HCT116 (cell line): ENCODE measurements at regions not wholly inside any gene's neighbourhood (a gene's known extent, or its start where the extent isn't known, plus 50 kb on each side); places are given as distances from the start of the nearest gene placed in this dataset.

Experiments
- ATAC-seq: fragments of 200-7000 bp; cut with Tn5 transposase; 2 replicates; pipeline ENCODE4 v1.9.1; 2020; ENCODE audit warnings: mild to moderate bottlenecking, moderate library complexity
- BruUV-seq: library from RNA; stranded (reverse); fragments of 400-500 nt; replicated peaks from 2 replicates; lab custom pipeline; 2021; lab: Mats Ljungman, UMichigan
- CTCF ChIA-PET: fragments of 300-600 bp; sonication (Branson Sonifier 250); formaldehyde crosslinking; loops from one replicate; lab custom pipeline; 2021; ENCODE audit warnings: antibody characterized with exemption; lab: Charles Lee
- POLR2A ChIA-PET: fragments of 300-600, 350-600 bp; sonication (Branson Sonifier 250); formaldehyde crosslinking; loops from one replicate; lab custom pipeline; 2021; ENCODE audit warnings: antibody characterized with exemption; lab: Charles Lee
- RAD21 ChIA-PET, 2 experiments: fragments of 300-600 bp; sonication (Branson Sonifier 250); formaldehyde crosslinking; loops; one replicate each; lab custom pipeline; 2023; ENCODE audit warnings: low total read pairs in 2 of 2; ENCODE audit not compliant: uncharacterized antibody in 2 of 2, unreplicated experiment in 2 of 2, low non-redundant PET in 1 of 2; lab: Charles Lee
- DNase-seq: peaks from one replicate; pipeline ENCODE4 v3.0.0-alpha.2; 2010; ENCODE audit warnings: low read depth, low spot score
- H2AFZ ChIP-seq: fragments of 200-600 bp; shearing (Covaris generic), sonication (generic); 2 replicates; pipeline ENCODE4 v1.6.1; 2017; ENCODE audit warnings: low read depth, mixed run types, mixed read lengths, antibody characterized with exemption, low read length; ENCODE audit not compliant: poor library complexity, severe bottlenecking
- H3K27ac ChIP-seq: 2 replicates; pipeline ENCODE4 v1.5.1; 2012; ENCODE audit warnings: low read depth, low read length
- H3K27me3 ChIP-seq: fragments of 200-600 bp; sonication (generic); 2 replicates; pipeline ENCODE4 v1.6.1; 2016; ENCODE audit warnings: mixed run types, low read length, mixed read lengths; ENCODE audit not compliant: insufficient read depth
- H3K36me3 ChIP-seq, 2 experiments: fragments of 200-500 bp in 1 of 2; fragments of 200-600 bp in 1 of 2; sonication (Bioruptor generic) in 1 of 2; sonication (generic) in 1 of 2; 2 replicates each; pipeline versions ENCODE4 v1.5.1 to v1.6.1; 2014 to 2016; ENCODE audit warnings: low read length in 2 of 2, inconsistent platforms in 1 of 2, mixed read lengths in 1 of 2, mixed run types in 1 of 2; ENCODE audit not compliant: insufficient read depth in 2 of 2, control insufficient read depth in 1 of 2
- H3K4me1 ChIP-seq, 2 experiments: fragments of 200-600 bp in 1 of 2; sonication (generic) in 1 of 2; 2 replicates each; pipeline versions ENCODE4 v1.5.1 to v1.6.1; 2012 to 2017; ENCODE audit warnings: low read length in 2 of 2, inconsistent platforms in 1 of 2, mild to moderate bottlenecking in 1 of 2, mixed read lengths in 1 of 2, mixed run types in 1 of 2, moderate library complexity in 1 of 2; ENCODE audit not compliant: insufficient read depth in 2 of 2, control insufficient read depth in 1 of 2
- H3K4me2 ChIP-seq: fragments of 200-600 bp; sonication (generic); 2 replicates; pipeline ENCODE4 v1.6.1; 2017; ENCODE audit warnings: mixed run types, low read length, mixed read lengths
- H3K4me3 ChIP-seq, 2 experiments: fragments of 200-600 bp in 1 of 2; sonication (generic) in 1 of 2; replicated peaks in 1 of 2; 2 replicates each; pipeline ENCODE4 v1.5.1; 2011 to 2016; ENCODE audit warnings: low read length in 2 of 2, control low read depth in 1 of 2, low read depth in 1 of 2, mild to moderate bottlenecking in 1 of 2, mixed read lengths in 1 of 2, mixed run types in 1 of 2
- H3K79me2 ChIP-seq: fragments of 200-600 bp; sonication (generic); 2 replicates; pipeline ENCODE4 v1.6.1; 2017; ENCODE audit warnings: mild to moderate bottlenecking, mixed run types, low read length, moderate library complexity, mixed read lengths; ENCODE audit not compliant: insufficient read depth
- H3K9ac ChIP-seq: fragments of 200-600 bp; sonication (generic); 2 replicates; pipeline ENCODE4 v1.6.1; 2016; ENCODE audit warnings: low read length, mixed read lengths
- H3K9me2 ChIP-seq: fragments of 200-600 bp; sonication (generic), shearing (Covaris generic); 2 replicates; pipeline ENCODE4 v1.6.1; 2017; ENCODE audit warnings: mixed run types, mild to moderate bottlenecking, moderate library complexity; ENCODE audit not compliant: insufficient read depth
- H3K9me3 ChIP-seq, 2 experiments: fragments of 200-500 bp in 1 of 2; fragments of 200-600 bp in 1 of 2; sonication (Bioruptor generic) in 1 of 2; sonication (generic) in 1 of 2; 2 replicates each; pipeline ENCODE4 v1.6.1; 2014 to 2017; ENCODE audit warnings: low read length in 2 of 2, mixed read lengths in 2 of 2, inconsistent platforms in 1 of 2, low read depth in 1 of 2, mild to moderate bottlenecking in 1 of 2, mixed run types in 1 of 2, moderate library complexity in 1 of 2; ENCODE audit not compliant: control insufficient read depth in 1 of 2, insufficient read depth in 1 of 2
- H4K20me1 ChIP-seq: fragments of 200-600 bp; sonication (generic), shearing (Covaris generic); 2 replicates; pipeline ENCODE4 v1.6.1; 2017; ENCODE audit warnings: mixed run types, mild to moderate bottlenecking, moderate library complexity; ENCODE audit not compliant: insufficient read depth
- CBX3 ChIP-seq: IDR thresholded peaks from 2 replicates; pipeline ENCODE4 v1.6.1; 2012; ENCODE audit warnings: low read depth
- CTCF ChIP-seq, 3 experiments: fragments of 200-600 bp in 1 of 3; sonication (generic) in 1 of 3; IDR thresholded peaks in 2 of 3; conservative IDR thresholded peaks in 1 of 3; 2 replicates each; pipeline ENCODE4 v1.5.1; 2012 to 2017; ENCODE audit warnings: low read depth in 2 of 3, low read length in 2 of 3, antibody characterized with exemption in 1 of 3, borderline replicate concordance in 1 of 3, control low read depth in 1 of 3, mild to moderate bottlenecking in 1 of 3, mixed read lengths in 1 of 3, mixed run types in 1 of 3, moderate library complexity in 1 of 3; ENCODE audit not compliant: insufficient read depth in 1 of 3
- EGR1 ChIP-seq: IDR thresholded peaks from 2 replicates; pipeline ENCODE4 v1.6.1; 2012; ENCODE audit warnings: low read depth
- EZH2phosphoT487 ChIP-seq: fragments of 200-600 bp; IDR thresholded peaks from 2 replicates; pipeline ENCODE4 v1.6.1; 2018; ENCODE audit warnings: antibody characterized with exemption, borderline replicate concordance
- JUND ChIP-seq: IDR thresholded peaks from 2 replicates; pipeline ENCODE4 v1.6.1; 2012
- MAX ChIP-seq: IDR thresholded peaks from 2 replicates; pipeline ENCODE4 v1.6.1; 2012
- POLR2A ChIP-seq: IDR thresholded peaks from 2 replicates; pipeline ENCODE4 v1.7.0; 2011; ENCODE audit warnings: borderline replicate concordance; ENCODE audit not compliant: insufficient read depth, insufficient read length; ENCODE audit errors: extremely low read depth
- POLR2AphosphoS5 ChIP-seq: IDR thresholded peaks from 2 replicates; pipeline ENCODE4 v1.6.1; 2011; ENCODE audit warnings: mild to moderate bottlenecking, low read depth, low read length, moderate library complexity
- SIN3A ChIP-seq: IDR thresholded peaks from 2 replicates; pipeline ENCODE4 v1.6.1; 2012; ENCODE audit warnings: low read depth
- SP1 ChIP-seq: IDR thresholded peaks from 2 replicates; pipeline ENCODE4 v1.6.1; 2012; ENCODE audit warnings: low read depth
- SRF ChIP-seq: IDR thresholded peaks from 2 replicates; pipeline ENCODE4 v1.6.1; 2012; ENCODE audit warnings: low read depth
- YY1 ChIP-seq: IDR thresholded peaks from 2 replicates; pipeline ENCODE4 v1.6.1; 2011; ENCODE audit warnings: low read length, low read depth, moderate library complexity, mild to moderate bottlenecking; ENCODE audit not compliant: insufficient replicate concordance; ENCODE audit errors: extremely low read depth
- ZFX ChIP-seq: fragments of 450-650 bp; IDR thresholded peaks from 2 replicates; pipeline ENCODE4 v1.6.1; 2017
- ZNF274 ChIP-seq: fragments of 200-500 bp; sonication (Bioruptor generic); IDR thresholded peaks from 2 replicates; pipeline ENCODE4 v1.6.1; 2014; ENCODE audit warnings: mild to moderate bottlenecking, low read depth, low read length, inconsistent platforms
- intact Hi-C: fragments of 100-400 bp; cut with micrococcal nuclease; formaldehyde crosslinking; loops from 2 replicates; pipeline ENCODE4 v1.10.0; 2022
- TF ChIP-seq, protein P1 (sequence below): IDR thresholded peaks from 2 replicates; pipeline ENCODE4 v1.6.1; 2012
- TF ChIP-seq, protein P2 (sequence below): IDR thresholded peaks from 2 replicates; pipeline ENCODE4 v1.6.1; 2012; ENCODE audit warnings: low read depth

- TF ChIP-seq CBX3 (no peak), ZNF274 (no peak), ZFX (no peak), SIN3A (no peak), MAX (no peak)
- TF ChIP-seq, protein P1, sequence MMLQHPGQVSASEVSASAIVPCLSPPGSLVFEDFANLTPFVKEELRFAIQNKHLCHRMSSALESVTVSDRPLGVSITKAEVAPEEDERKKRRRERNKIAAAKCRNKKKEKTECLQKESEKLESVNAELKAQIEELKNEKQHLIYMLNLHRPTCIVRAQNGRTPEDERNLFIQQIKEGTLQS: no peak
These were observed 118.3 kb upstream of the GJB6 start (continued) for GRCh38 chr13:20350382-20350763.

- DNase-seq: no peak
- no peak overlapping the region for H2AFZ ChIP-seq
These were observed 117.7 kb upstream of the GJB6 start for GRCh38 chr13:20349564-20350381.

More at GRCh38 chr13:20349564-20350381, 117.7 kb upstream of the GJB6 start:
- H3K4me3 ChIP-seq: no peak overlapping the region
- H3K36me3 ChIP-seq: no peaks in the 10 kb centered on the region
- no peaks in the 10 kb centered on the region for H3K9me3 ChIP-seq
- TF ChIP-seq POLR2AphosphoS5: no peak
- no peak for TF ChIP-seq YY1
- no peak for TF ChIP-seq EZH2phosphoT487
- no peak for TF ChIP-seq CTCF (IDR thresholded peaks at IDR 0.05 in 2 of 3, conservative IDR thresholded peaks at IDR 0.05 in 1 of 3; ENCODE audit: borderline replicate concordance in 1 of 3, insufficient read depth in 1 of 3, low read depth in 2 of 3, low read length in 2 of 3)
- no peak for TF ChIP-seq POLR2A
- TF ChIP-seq SP1: no peak
- no peak for TF ChIP-seq ZFX
- no peak for TF ChIP-seq JUND
- TF ChIP-seq, protein P2, sequence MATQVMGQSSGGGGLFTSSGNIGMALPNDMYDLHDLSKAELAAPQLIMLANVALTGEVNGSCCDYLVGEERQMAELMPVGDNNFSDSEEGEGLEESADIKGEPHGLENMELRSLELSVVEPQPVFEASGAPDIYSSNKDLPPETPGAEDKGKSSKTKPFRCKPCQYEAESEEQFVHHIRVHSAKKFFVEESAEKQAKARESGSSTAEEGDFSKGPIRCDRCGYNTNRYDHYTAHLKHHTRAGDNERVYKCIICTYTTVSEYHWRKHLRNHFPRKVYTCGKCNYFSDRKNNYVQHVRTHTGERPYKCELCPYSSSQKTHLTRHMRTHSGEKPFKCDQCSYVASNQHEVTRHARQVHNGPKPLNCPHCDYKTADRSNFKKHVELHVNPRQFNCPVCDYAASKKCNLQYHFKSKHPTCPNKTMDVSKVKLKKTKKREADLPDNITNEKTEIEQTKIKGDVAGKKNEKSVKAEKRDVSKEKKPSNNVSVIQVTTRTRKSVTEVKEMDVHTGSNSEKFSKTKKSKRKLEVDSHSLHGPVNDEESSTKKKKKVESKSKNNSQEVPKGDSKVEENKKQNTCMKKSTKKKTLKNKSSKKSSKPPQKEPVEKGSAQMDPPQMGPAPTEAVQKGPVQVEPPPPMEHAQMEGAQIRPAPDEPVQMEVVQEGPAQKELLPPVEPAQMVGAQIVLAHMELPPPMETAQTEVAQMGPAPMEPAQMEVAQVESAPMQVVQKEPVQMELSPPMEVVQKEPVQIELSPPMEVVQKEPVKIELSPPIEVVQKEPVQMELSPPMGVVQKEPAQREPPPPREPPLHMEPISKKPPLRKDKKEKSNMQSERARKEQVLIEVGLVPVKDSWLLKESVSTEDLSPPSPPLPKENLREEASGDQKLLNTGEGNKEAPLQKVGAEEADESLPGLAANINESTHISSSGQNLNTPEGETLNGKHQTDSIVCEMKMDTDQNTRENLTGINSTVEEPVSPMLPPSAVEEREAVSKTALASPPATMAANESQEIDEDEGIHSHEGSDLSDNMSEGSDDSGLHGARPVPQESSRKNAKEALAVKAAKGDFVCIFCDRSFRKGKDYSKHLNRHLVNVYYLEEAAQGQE: no peak
- no peak for TF ChIP-seq EGR1
- TF ChIP-seq SRF: no peak
- TF ChIP-seq, all 23 proteins: peak for 0
- intact Hi-C loops: no loop called here
- RAD21 ChIA-PET: no interaction called here
- no peak for ATAC-seq
- BruUV-seq: no TSS peak
- Histone ChIP-seq H3K9me2 (no peaks in the 10 kb centered on the region), H3K27ac (no peak overlapping the region), H3K4me1 (no peaks in the 10 kb centered on the region), H3K4me2 (no peak overlapping the region), H4K20me1 (no peaks in the 10 kb centered on the region), H3K27me3 (no peaks in the 10 kb centered on the region), H3K9ac (no peak overlapping the region), H3K79me2 (no peaks in the 10 kb centered on the region)
- CTCF ChIA-PET: no interaction called here
- POLR2A ChIA-PET: no interaction called here
